ENCODE measurements at regions not wholly inside any gene's neighbourhood (a gene's known extent, or its start where the extent isn't known, plus 50 kb on each side); places are given as distances from the start of the nearest gene placed in this dataset.

DNA sequence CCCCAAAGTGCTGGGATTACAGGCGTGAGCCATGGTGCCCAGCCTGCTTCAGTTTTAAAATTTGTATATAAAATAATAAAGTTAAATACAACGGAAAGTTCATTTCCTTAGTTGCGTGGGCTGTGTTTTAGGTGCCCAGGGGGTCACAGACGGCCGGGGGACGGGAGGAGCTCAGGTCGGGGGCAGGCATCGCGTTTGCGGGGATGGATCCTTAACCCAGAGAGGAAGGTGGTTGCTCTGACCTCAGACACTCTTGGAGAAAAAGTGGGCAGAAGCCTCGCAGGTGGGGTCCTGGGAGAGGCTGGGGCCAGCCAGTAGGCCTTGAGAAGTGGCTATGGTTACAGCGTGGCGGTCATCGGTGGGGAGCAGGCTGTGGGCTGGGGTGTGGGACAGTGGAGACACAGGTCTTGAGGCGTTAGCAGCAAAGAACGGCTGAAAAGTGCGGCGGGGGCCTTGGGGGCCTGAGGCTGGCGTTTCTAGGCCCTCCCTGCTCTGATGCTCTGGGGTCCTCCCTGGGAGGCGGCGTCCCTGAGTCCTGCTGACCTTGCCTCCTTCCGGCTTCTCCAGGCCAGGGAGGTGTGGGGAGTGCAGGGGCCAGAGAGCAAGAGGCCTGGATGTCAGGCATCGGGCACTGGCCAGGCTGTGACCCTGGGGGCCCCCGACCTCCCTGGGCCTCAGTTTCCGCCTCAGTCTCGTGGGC, 54.4 kb downstream of the UNCX start:
- DNase-seq = no peak
- intact Hi-C loops (cut with DNase I) = no loop called here
- Histone ChIP-seq H3K4me3 (no peak overlapping the region), H3K27ac (no peak overlapping the region), H3K36me3 (no peaks in the 10 kb centered on the region), H3K27me3 (peaks cover 26% of the 10 kb centered on the region), H3K4me1 (no peaks in the 10 kb centered on the region), H3K9ac (ENCODE audit: low read depth in 2 of 2, low read length in 2 of 2) (no peak overlapping the region), H3K9me3 (no peaks in the 10 kb centered on the region)
- TF ChIP-seq, protein P1, sequence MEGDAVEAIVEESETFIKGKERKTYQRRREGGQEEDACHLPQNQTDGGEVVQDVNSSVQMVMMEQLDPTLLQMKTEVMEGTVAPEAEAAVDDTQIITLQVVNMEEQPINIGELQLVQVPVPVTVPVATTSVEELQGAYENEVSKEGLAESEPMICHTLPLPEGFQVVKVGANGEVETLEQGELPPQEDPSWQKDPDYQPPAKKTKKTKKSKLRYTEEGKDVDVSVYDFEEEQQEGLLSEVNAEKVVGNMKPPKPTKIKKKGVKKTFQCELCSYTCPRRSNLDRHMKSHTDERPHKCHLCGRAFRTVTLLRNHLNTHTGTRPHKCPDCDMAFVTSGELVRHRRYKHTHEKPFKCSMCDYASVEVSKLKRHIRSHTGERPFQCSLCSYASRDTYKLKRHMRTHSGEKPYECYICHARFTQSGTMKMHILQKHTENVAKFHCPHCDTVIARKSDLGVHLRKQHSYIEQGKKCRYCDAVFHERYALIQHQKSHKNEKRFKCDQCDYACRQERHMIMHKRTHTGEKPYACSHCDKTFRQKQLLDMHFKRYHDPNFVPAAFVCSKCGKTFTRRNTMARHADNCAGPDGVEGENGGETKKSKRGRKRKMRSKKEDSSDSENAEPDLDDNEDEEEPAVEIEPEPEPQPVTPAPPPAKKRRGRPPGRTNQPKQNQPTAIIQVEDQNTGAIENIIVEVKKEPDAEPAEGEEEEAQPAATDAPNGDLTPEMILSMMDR (IDR thresholded peaks at IDR 0.05) = no peak

DNA sequence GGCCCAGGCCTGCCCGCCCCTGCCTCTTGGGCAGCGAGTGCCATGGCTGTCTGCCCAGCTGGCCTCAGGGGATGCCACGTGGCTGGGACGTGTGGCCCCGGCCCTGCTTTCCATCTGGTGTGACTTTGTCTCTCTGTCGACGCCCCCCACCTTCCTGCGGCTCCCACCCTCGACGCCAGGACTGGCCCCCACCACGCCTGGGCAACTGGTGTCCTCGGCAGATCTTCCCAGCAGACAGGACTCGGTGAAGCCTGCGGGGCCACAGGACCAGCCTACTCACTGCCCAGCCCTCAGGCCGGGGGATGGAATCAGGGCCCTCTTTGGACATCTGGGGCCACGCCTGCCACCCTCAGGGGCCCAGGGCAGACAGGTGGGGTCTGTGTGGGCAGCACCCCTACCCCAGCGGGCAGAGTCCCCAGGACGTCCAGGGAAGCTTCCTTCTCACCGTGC, 55.1 kb downstream of the UNCX start:
- Histone ChIP-seq H3K9ac (ENCODE audit: low read depth in 2 of 2, low read length in 2 of 2) (no peak overlapping the region), H3K27ac (no peak overlapping the region), H3K36me3 (no peaks in the 10 kb centered on the region), H3K4me1 (no peaks in the 10 kb centered on the region), H3K9me3 (no peaks in the 10 kb centered on the region), H3K27me3 (peaks cover 26% of the 10 kb centered on the region), H3K4me3 (no peak overlapping the region)
- intact Hi-C loops (cut with DNase I) = no loop called here
- TF ChIP-seq, protein P1 (IDR thresholded peaks at IDR 0.05) = no peak
- DNase-seq = no peak

DNA sequence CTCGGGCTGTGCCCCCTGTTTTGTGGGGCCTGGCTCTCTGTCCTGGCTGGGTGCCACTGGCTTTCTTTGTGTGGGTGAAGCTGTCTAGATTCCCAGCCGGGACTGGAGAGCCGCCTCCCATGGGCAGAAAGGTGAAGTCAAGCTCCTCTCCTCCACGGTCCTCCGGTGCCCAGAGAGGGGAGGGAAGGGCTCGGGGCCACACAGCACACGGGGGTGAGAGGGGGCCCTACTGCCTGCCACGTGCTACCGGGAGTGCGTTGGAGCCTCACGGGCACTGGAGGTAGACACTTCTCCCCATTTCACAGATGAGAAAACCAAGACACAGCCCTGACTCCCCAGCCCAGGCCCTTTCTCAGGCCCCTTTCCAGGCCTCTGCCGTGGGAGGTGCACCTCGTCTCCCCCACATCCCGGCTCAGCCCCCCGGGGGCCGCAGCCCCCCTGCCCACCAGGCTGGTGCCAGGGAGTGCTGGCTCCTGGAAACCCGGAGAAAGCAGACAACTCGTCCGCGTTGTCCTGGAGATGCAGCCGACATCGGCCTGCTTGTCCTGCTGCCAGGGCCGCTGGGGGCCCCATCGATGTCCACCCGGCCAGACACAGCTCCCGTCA, 55.8 kb downstream of the UNCX start:
- TF ChIP-seq, protein P1 (IDR thresholded peaks at IDR 0.05) = no peak
- Histone ChIP-seq H3K27ac (no peak overlapping the region), H3K36me3 (no peaks in the 10 kb centered on the region), H3K9me3 (no peaks in the 10 kb centered on the region), H3K4me1 (no peaks in the 10 kb centered on the region), H3K9ac (ENCODE audit: low read depth in 2 of 2, low read length in 2 of 2) (no peak overlapping the region), H3K4me3 (no peak overlapping the region), H3K27me3 (peaks cover 26% of the 10 kb centered on the region)
- intact Hi-C loops (cut with DNase I) = no loop called here
- DNase-seq = no peak

DNA sequence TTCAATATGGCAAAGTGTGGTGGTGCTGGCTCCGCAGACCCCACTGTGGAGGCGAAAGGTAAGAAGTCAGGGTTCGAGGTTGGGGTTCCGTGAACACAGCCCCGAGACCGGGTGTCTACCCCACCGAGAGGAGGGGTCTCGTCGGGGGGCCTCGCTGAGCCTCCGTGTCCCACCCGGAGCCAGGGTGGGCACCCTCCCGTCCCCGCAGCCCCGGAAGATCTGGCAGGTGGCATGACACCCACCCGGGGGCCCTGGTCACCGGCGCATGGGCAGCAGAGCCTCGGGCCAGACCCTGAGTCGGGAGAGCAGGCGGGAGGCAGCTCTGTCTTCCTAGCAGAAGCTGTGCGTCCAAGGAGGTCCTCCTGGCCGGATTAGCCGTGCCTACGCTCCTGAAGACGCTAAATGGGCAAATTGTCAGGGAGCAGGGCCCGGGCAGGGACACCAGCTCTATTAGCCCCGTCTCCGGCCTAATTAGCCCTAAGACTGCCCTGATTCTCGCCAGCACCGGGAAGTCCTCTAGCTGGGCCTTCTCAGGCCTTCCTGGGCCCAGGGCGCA, 56.4 kb downstream of the UNCX start:
- Histone ChIP-seq H3K27me3 (peaks cover 29% of the 10 kb centered on the region), H3K4me3 (no peak overlapping the region), H3K36me3 (no peaks in the 10 kb centered on the region), H3K9ac (ENCODE audit: low read depth in 2 of 2, low read length in 2 of 2) (no peak overlapping the region), H3K9me3 (no peaks in the 10 kb centered on the region), H3K27ac (no peak overlapping the region), H3K4me1 (no peaks in the 10 kb centered on the region)
- no peak for DNase-seq
- intact Hi-C loops (cut with DNase I) = no loop called here
- TF ChIP-seq, protein P1 (IDR thresholded peaks at IDR 0.05) = no peak

DNA sequence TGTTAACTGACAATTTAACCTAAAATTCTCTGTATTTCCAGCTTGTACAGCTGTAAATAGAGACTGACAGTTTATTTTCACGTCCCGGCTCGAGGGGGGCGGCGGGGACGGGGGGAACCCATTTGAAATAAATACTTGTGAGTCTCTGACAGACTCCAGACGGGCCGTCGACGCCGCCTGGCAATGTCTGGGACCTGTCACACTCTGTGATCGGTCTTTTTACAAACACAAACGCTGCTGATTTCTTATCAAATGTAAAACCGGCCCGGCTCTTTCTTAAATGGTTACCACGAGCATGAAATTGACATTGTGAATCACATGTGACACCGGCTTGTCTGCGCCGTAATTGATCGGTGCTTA, 57.0 kb downstream of the UNCX start:
- DNase-seq = no peak
- TF ChIP-seq, protein P1 (IDR thresholded peaks at IDR 0.05) = no peak
- H3K4me1 ChIP-seq = no peaks in the 10 kb centered on the region
- H3K36me3 ChIP-seq = no peaks in the 10 kb centered on the region
- peak overlapping the region in 1 of 2 donors; percentile 43 for H3K9ac ChIP-seq (ENCODE audit: low read depth in 2 of 2, low read length in 2 of 2)
- no peak overlapping the region for H3K4me3 ChIP-seq
- H3K9me3 ChIP-seq = no peaks in the 10 kb centered on the region
- H3K27me3 ChIP-seq = peaks cover 33% of the 10 kb centered on the region
- intact Hi-C loops (cut with DNase I) = no loop called here
- no peak overlapping the region for H3K27ac ChIP-seq

Data from colonic mucosa (tissue), 4 donors.